ENCODE measurements at regions not wholly inside any gene's neighbourhood (a gene's known extent, or its start where the extent isn't known, plus 50 kb on each side); places are given as distances from the start of the nearest gene placed in this dataset.

DNA sequence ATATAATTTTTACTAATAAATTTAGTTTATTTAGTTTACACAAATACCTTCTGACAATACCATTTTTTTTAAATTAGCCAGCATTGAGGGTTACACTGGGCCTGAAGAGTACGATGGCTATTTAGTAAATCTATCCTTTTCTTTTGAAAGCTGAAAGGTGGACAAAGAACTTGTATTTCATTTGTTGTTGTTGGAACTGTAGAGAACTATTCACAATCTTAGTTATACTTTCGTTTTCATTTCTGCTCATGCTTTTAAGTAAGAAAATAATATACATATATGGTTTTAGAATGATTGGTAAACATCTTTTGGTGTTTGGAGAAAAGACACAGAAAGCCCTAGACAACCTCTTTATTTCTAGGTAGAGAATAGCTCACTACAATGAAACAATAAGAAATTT, 165.3 kb upstream of the FAM83B start:
- TF ChIP-seq, protein P1, sequence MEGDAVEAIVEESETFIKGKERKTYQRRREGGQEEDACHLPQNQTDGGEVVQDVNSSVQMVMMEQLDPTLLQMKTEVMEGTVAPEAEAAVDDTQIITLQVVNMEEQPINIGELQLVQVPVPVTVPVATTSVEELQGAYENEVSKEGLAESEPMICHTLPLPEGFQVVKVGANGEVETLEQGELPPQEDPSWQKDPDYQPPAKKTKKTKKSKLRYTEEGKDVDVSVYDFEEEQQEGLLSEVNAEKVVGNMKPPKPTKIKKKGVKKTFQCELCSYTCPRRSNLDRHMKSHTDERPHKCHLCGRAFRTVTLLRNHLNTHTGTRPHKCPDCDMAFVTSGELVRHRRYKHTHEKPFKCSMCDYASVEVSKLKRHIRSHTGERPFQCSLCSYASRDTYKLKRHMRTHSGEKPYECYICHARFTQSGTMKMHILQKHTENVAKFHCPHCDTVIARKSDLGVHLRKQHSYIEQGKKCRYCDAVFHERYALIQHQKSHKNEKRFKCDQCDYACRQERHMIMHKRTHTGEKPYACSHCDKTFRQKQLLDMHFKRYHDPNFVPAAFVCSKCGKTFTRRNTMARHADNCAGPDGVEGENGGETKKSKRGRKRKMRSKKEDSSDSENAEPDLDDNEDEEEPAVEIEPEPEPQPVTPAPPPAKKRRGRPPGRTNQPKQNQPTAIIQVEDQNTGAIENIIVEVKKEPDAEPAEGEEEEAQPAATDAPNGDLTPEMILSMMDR (IDR thresholded peaks at IDR 0.05): no peak
- TF ChIP-seq POLR2A (IDR thresholded peaks at IDR 0.05): no peak

Measured in vagina (tissue), 2 donors.